K562 (cell line): ENCODE measurements at regions not wholly inside any gene's neighbourhood (a gene's known extent, or its start where the extent isn't known, plus 50 kb on each side); places are given as distances from the start of the nearest gene placed in this dataset.

Experiments used
- ATAC-seq: fragments of 200-7000 bp; cut with Tn5 transposase; 3 replicates; pipeline ENCODE4 v1.9.1; 2020; ENCODE audit warnings: moderate library complexity
- BruUV-seq: library from RNA; stranded (reverse); fragments of 400-500 nt; replicated peaks from 2 replicates; lab custom pipeline; 2021; lab: Mats Ljungman, UMichigan
- CTCF ChIA-PET: fragments of 300-600 bp; formaldehyde crosslinking; extraction: SDS; loops from one replicate; lab custom pipeline; 2021; ENCODE audit warnings: low intra/inter-chr PET ratio; lab: Yijun Ruan, JAX
- POLR2A ChIA-PET: fragments of 300-600, 350-650 bp; sonication (Branson Sonifier 250); formaldehyde crosslinking; extraction: SDS; loops from one replicate; lab custom pipeline; 2021; ENCODE audit warnings: antibody characterized with exemption, inconsistent platforms; lab: Yijun Ruan, JAX
- DNase-seq, 4 experiments: peaks; one replicate each; pipeline versions ENCODE4 v3.0.0 to v3.0.0-alpha.2; 2011 to 2018; ENCODE audit warnings: low spot score in 3 of 4, mixed read lengths in 3 of 4; ENCODE audit errors: extremely low read depth in 1 of 4
- FAIRE-seq: peaks from 2 replicates; lab custom pipeline; 2011; peaks lifted over from hg19 to GRCh38; lab: Jason Lieb, UNC
- H2AFZ ChIP-seq: 2 replicates; pipeline ENCODE4 v1.6.0; 2011; ENCODE audit warnings: low read depth, low read length, control low read depth, inconsistent platforms
- H3K27ac ChIP-seq: fragments of 200-600 bp; 3 replicates; pipeline ENCODE4 v1.8.0; 2011; ENCODE audit warnings: low read depth, mild to moderate bottlenecking, control low read depth, inconsistent platforms, low read length, moderate library complexity, mixed read lengths; ENCODE audit errors: extremely low read depth
- H3K27me3 ChIP-seq, 2 experiments: fragments of 300-600 bp in 1 of 2; 2 replicates in 1 of 2; 3 replicates in 1 of 2; pipeline versions ENCODE4 v1.6.0 to v1.8.0; 2011; ENCODE audit warnings: inconsistent platforms in 2 of 2, low read length in 2 of 2, mild to moderate bottlenecking in 1 of 2, mixed read lengths in 1 of 2, moderate library complexity in 1 of 2; ENCODE audit not compliant: control insufficient read depth in 2 of 2, insufficient read depth in 2 of 2
- H3K36me3 ChIP-seq: fragments of 300-600 bp; 3 replicates; pipeline ENCODE4 v1.8.0; 2011; ENCODE audit warnings: mild to moderate bottlenecking, low read length, inconsistent platforms; ENCODE audit not compliant: control insufficient read depth, insufficient read depth
- H3K4me1 ChIP-seq, 2 experiments: fragments of 200-600 bp in 1 of 2; replicated peaks in 1 of 2; 2 replicates in 1 of 2; 3 replicates in 1 of 2; pipeline versions ENCODE4 v1.5.1 to v1.8.0; 2011; ENCODE audit warnings: inconsistent platforms in 2 of 2, low read length in 2 of 2, mild to moderate bottlenecking in 1 of 2, mixed read lengths in 1 of 2, moderate library complexity in 1 of 2; ENCODE audit not compliant: control insufficient read depth in 2 of 2, insufficient read depth in 2 of 2
- H3K4me2 ChIP-seq: 2 replicates; pipeline ENCODE4 v1.6.1; 2011; ENCODE audit warnings: low read length, control low read depth, inconsistent platforms, mixed read lengths; ENCODE audit not compliant: insufficient read depth
- H3K4me3 ChIP-seq: fragments of 200-600 bp; sonication (generic), shearing (Covaris generic); 2 replicates; pipeline ENCODE4 v1.5.1; 2016; ENCODE audit warnings: control low read depth, inconsistent platforms
- H3K79me2 ChIP-seq: fragments of 200-600 bp; 3 replicates; pipeline ENCODE4 v1.8.0; 2011; ENCODE audit warnings: low read length, inconsistent platforms; ENCODE audit not compliant: control insufficient read depth, insufficient read depth
- H3K9ac ChIP-seq, 2 experiments: 2 replicates each; pipeline versions ENCODE4 v1.6.0 to v1.6.1; 2011; ENCODE audit warnings: low read depth in 2 of 2, low read length in 2 of 2, control low read depth in 1 of 2, inconsistent platforms in 1 of 2, mild to moderate bottlenecking in 1 of 2, mixed read lengths in 1 of 2; ENCODE audit not compliant: insufficient read depth in 1 of 2
- H3K9me1 ChIP-seq: one replicate; pipeline ENCODE4 v1.6.0; 2011; ENCODE audit warnings: inconsistent platforms, mild to moderate bottlenecking, low read length, moderate library complexity; ENCODE audit not compliant: control insufficient read depth, insufficient read depth
- H3K9me3 ChIP-seq: replicated peaks from 2 replicates; pipeline ENCODE4 v1.5.1; 2011; ENCODE audit warnings: low read depth, low read length, inconsistent platforms; ENCODE audit not compliant: control insufficient read depth, insufficient read depth
- H4K20me1 ChIP-seq: replicated peaks from 2 replicates; pipeline ENCODE4 v1.6.1; 2011; ENCODE audit warnings: low read length, inconsistent platforms, mixed read lengths; ENCODE audit not compliant: control insufficient read depth, insufficient read depth
- CBFA2T2 ChIP-seq: fragments of 450-650 bp; conservative IDR thresholded peaks from 2 replicates; pipeline ENCODE4 v1.6.1; 2017; ENCODE audit warnings: mild to moderate bottlenecking
- FOS ChIP-seq: IDR thresholded peaks from 3 replicates; pipeline ENCODE4 v1.6.1; 2011; ENCODE audit not compliant: insufficient read length; ENCODE audit errors: extremely low read depth
- HDAC1 ChIP-seq, 2 experiments: fragments of 450-650 bp; IDR thresholded peaks; 2 replicates each; pipeline ENCODE4 v1.6.1; 2016 to 2017; ENCODE audit warnings: inconsistent platforms in 1 of 2, mild to moderate bottlenecking in 1 of 2, moderate library complexity in 1 of 2
- HDGF ChIP-seq: fragments of 450-650 bp; IDR thresholded peaks from 2 replicates; pipeline ENCODE4 v1.6.1; 2016
- MAFF ChIP-seq: IDR thresholded peaks from 2 replicates; pipeline ENCODE4 v1.6.1; 2012; ENCODE audit warnings: low read length, improper control_type of control experiment
- MIER1 ChIP-seq: fragments of 450-650 bp; IDR thresholded peaks from 2 replicates; pipeline ENCODE4 v1.6.1; 2016; ENCODE audit warnings: antibody characterized with exemption, mild to moderate bottlenecking, low read depth
- NR2C2 ChIP-seq, 2 experiments: fragments of 200-800 bp in 1 of 2; sonication (Bioruptor generic) in 1 of 2; sonication (generic) in 1 of 2; formaldehyde crosslinking in 1 of 2; IDR thresholded peaks; 2 replicates each; pipeline versions ENCODE4 v1.6.1 to v1.8.0; 2016 to 2022; ENCODE audit warnings: mild to moderate bottlenecking in 1 of 2, missing compliant biosample characterization in 1 of 2, missing genetic modification characterization in 1 of 2, missing genetic modification reagents in 1 of 2
- SMAD2 ChIP-seq: fragments of 150-350 bp; IDR thresholded peaks from 2 replicates; pipeline ENCODE4 v1.6.1; 2014; ENCODE audit warnings: low read depth, mild to moderate bottlenecking, low read length
- SMAD3 ChIP-seq: fragments of 450-650 bp; formaldehyde crosslinking; conservative IDR thresholded peaks from 2 replicates; pipeline ENCODE4 v1.4.0; 2020; ENCODE audit warnings: mild to moderate bottlenecking
- SMAD4 ChIP-seq: fragments of 250-450 bp; sonication (Bioruptor Pico); conservative IDR thresholded peaks from 2 replicates; pipeline ENCODE4 v1.8.0; 2021; ENCODE audit warnings: inconsistent platforms, mild to moderate bottlenecking, moderate library complexity
- SMARCB1 ChIP-seq: IDR thresholded peaks from 2 replicates; pipeline ENCODE4 v1.6.1; 2011; ENCODE audit warnings: improper control_type of control experiment, low read depth; ENCODE audit not compliant: insufficient read length
- STAT5A ChIP-seq: IDR thresholded peaks from 2 replicates; pipeline ENCODE4 v1.6.1; 2012; ENCODE audit warnings: low read length, inconsistent platforms, borderline replicate concordance
- TAF9B ChIP-seq: fragments of 450-650 bp; IDR thresholded peaks from 2 replicates; pipeline ENCODE4 v1.6.1; 2018; ENCODE audit warnings: mild to moderate bottlenecking; ENCODE audit not compliant: partially characterized antibody
- TCF3 ChIP-seq: sonication (generic); formaldehyde crosslinking; IDR thresholded peaks from 2 replicates; pipeline ENCODE4 v1.4.0; 2020; ENCODE audit warnings: mild to moderate bottlenecking, missing genetic modification reagents
- ZNF175 ChIP-seq: fragments of 200-800 bp; sonication (Bioruptor generic); IDR thresholded peaks from 2 replicates; pipeline ENCODE4 v1.6.1; 2016; ENCODE audit warnings: low read depth, mild to moderate bottlenecking, missing genetic modification characterization, missing compliant biosample characterization
- ZNF41 ChIP-seq: fragments of 250-450 bp; sonication (Bioruptor Pico); conservative IDR thresholded peaks from 2 replicates; pipeline ENCODE4 v1.4.0; 2020; ENCODE audit warnings: mild to moderate bottlenecking
- ZNF551 ChIP-seq: fragments of 250-450 bp; sonication (Bioruptor Pico); IDR thresholded peaks from 2 replicates; pipeline ENCODE4 v1.5.0; 2021; ENCODE audit warnings: mild to moderate bottlenecking, moderate library complexity
- WGBS: fragments of 100-300 bp; shearing (Covaris generic); methylation state at CpG from one replicate; pipeline ENCODE4 v1.1.6; 2016; ENCODE audit warnings: low coverage, mixed read lengths; ENCODE audit not compliant: insufficient coverage; ENCODE audit errors: missing lambda C conversion rate; 5-methylcytosine and 5-hydroxymethylcytosine counted together
- in situ Hi-C: fragments of 300-500 bp; cut with MboI; formaldehyde crosslinking; loops from 4 replicates; pipeline ENCODE4 v1.15.0; 2018; ENCODE audit warnings: inconsistent platforms, mixed read lengths
- intact Hi-C: fragments of 100-400 bp; cut with micrococcal nuclease; formaldehyde crosslinking; loops from 2 replicates; pipeline ENCODE4 v1.14.2; 2022
- TF ChIP-seq, protein P1 (sequence below): fragments of 250-450 bp; sonication (Bioruptor Pico); IDR thresholded peaks from 2 replicates; pipeline ENCODE4 v1.5.1; 2021; ENCODE audit warnings: mild to moderate bottlenecking

DNA sequence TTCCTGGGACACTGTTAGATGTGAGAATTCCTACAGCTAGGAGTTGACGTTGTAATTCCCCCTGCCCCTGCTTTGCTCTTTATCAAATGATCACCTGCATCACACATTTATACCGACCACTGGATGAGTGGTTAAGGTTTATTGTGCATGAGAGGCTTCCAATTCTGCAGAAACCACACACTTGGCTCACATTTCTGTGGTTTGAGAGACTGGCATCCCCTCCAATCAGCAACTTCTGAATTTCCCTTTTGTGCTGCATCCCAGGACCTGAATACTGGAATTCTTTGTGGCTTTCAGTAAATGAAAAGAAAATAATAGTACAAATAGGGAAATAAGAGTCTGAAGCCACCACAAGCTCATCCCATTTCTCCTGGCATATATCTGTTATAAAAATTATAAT, 628.7 kb upstream of the PIK3C3 start:
- Histone ChIP-seq H3K9me1 (no peaks in the 10 kb centered on the region), H3K36me3 (no peaks in the 10 kb centered on the region), H4K20me1 (no peaks in the 10 kb centered on the region), H3K27me3 (no peaks in the 10 kb centered on the region), H3K4me2 (no peak overlapping the region), H3K79me2 (no peaks in the 10 kb centered on the region), H3K9me3 (no peaks in the 10 kb centered on the region; the same call in none of the 2 replicates), H3K4me3 (no peak overlapping the region), H3K4me1 (no peaks in the 10 kb centered on the region), H3K27ac (no peak overlapping the region), H3K9ac (no peak overlapping the region), H2AFZ (no peak overlapping the region)
- in situ Hi-C loops (no loop called here), intact Hi-C loops (no loop called here)
- no peak for TF ChIP-seq SMAD2
- no peak for TF ChIP-seq HDAC1 (IDR thresholded peaks at IDR 0.05)
- ATAC-seq (no peak), FAIRE-seq (no peak), DNase-seq (no peak)
- 0% methylated on average over 2 of the region's 2 CpGs for WGBS
- POLR2A ChIA-PET = no interaction called here
- CTCF ChIA-PET = no interaction called here
- no TSS peak for BruUV-seq

DNA sequence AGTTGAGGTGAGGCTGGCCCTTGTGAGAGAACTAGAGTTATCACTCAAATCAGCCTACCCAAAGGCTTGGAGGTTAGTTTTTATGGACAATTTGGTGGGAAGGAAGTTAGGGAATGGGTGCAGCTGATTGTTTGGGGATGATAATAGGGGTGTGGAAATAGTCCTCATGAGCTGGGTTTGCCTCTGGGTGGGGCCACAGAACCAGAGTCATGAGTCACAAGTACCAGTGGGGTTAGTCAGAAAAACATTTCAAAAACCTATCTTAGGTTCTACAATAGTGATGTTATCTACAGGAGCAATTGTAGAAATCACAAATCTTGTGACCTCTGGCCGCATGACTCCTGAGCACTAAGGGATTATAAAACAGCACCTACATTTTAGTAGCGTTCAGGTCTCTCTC, 630.1 kb upstream of the PIK3C3 start:
- H3K9me3 ChIP-seq = no peaks in the 10 kb centered on the region; the same call in none of the 2 replicates
- 0% methylated on average over 2 of the region's 2 CpGs for WGBS
- no peak overlapping the region for H3K4me3 ChIP-seq
- ATAC-seq (no peak), DNase-seq (no peak), FAIRE-seq (no peak)
- no peak overlapping the region for H2AFZ ChIP-seq
- H3K27ac ChIP-seq = no peak overlapping the region
- CTCF ChIA-PET = no interaction called here
- BruUV-seq = no TSS peak
- H3K9ac ChIP-seq = no peak overlapping the region
- no peaks in the 10 kb centered on the region for H3K4me1 ChIP-seq
- H3K36me3 ChIP-seq = no peaks in the 10 kb centered on the region
- H3K27me3 ChIP-seq = no peaks in the 10 kb centered on the region
- H4K20me1 ChIP-seq = no peaks in the 10 kb centered on the region
- H3K4me2 ChIP-seq = no peak overlapping the region
- POLR2A ChIA-PET = no interaction called here
- no peaks in the 10 kb centered on the region for H3K79me2 ChIP-seq
- intact Hi-C loops (no loop called here), in situ Hi-C loops (no loop called here)
- no peaks in the 10 kb centered on the region for H3K9me1 ChIP-seq
- TF ChIP-seq SMAD4 (CRISPR knock-in tag) (no peak), TCF3 (no peak), ZNF551 (CRISPR knock-in tag) (no peak), MAFF (no peak), ZNF41 (no peak), TAF9B (no peak), FOS (no peak), NR2C2 (CRISPR knock-in tag; IDR thresholded peaks at IDR 0.05) (no peak), NR2C2 (tag; IDR thresholded peaks at IDR 0.05) (no peak), STAT5A (no peak), MIER1 (no peak), SMAD3 (CRISPR knock-in tag) (no peak), ZNF175 (CRISPR knock-in tag) (no peak), SMARCB1 (no peak), CBFA2T2 (no peak), HDGF (no peak)
- TF ChIP-seq, protein P1, sequence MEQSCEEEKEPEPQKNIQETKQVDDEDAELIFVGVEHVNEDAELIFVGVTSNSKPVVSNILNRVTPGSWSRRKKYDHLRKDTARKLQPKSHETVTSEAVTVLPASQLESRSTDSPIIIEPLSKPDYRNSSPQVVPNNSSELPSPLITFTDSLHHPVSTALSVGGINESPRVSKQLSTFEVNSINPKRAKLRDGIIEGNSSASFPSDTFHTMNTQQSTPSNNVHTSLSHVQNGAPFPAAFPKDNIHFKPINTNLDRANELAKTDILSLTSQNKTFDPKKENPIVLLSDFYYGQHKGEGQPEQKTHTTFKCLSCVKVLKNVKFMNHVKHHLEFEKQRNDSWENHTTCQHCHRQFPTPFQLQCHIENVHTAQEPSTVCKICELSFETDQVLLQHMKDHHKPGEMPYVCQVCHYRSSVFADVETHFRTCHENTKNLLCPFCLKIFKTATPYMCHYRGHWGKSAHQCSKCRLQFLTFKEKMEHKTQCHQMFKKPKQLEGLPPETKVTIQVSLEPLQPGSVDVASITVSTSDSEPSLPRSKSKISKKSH (CRISPR knock-in tag) = no peak
